Ovary (tissue), 3 donors: ENCODE measurements at regions not wholly inside any gene's neighbourhood (a gene's known extent, or its start where the extent isn't known, plus 50 kb on each side); places are given as distances from the start of the nearest gene placed in this dataset.

Source experiments
- EP300 ChIP-seq: sonication (generic); formaldehyde crosslinking; IDR thresholded peaks from one replicate; pipeline ENCODE4 v1.6.1; 2017; ENCODE audit warnings: antibody characterized with exemption
- TF ChIP-seq, protein P1 (sequence below), 3 donors: fragments of 450-650 bp in 2 of 3; fragments of 200-600 bp in 1 of 3; IDR thresholded peaks; one replicate each; pipeline versions ENCODE4 v1.5.1 to v1.8.0; 2016 to 2022; ENCODE audit warnings: antibody characterized with exemption in 3 of 3, mild to moderate bottlenecking in 1 of 3
- donor health status: DM: no; HTN: no; CAD: no.

DNA sequence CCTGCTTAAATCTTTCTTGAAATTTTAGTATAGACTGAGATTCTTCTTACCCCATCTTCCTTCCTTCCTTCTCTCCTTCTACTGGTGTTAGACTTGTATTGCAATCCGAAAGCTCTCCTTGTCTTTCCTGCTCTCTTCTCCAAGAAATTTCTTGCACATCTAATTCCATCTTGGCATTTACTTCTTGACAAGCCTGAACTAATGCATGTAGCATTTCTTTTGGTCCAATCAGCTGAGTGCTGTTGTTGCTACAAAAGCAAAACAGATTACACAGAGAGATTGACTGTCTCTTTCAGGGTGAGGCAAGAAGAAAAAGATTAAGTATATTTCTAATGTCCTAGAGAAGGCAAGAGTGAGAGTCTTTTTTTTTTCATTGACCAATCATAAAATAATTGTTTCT is 51.6 kb upstream of the MAP1B start:
- TF ChIP-seq, protein P1, sequence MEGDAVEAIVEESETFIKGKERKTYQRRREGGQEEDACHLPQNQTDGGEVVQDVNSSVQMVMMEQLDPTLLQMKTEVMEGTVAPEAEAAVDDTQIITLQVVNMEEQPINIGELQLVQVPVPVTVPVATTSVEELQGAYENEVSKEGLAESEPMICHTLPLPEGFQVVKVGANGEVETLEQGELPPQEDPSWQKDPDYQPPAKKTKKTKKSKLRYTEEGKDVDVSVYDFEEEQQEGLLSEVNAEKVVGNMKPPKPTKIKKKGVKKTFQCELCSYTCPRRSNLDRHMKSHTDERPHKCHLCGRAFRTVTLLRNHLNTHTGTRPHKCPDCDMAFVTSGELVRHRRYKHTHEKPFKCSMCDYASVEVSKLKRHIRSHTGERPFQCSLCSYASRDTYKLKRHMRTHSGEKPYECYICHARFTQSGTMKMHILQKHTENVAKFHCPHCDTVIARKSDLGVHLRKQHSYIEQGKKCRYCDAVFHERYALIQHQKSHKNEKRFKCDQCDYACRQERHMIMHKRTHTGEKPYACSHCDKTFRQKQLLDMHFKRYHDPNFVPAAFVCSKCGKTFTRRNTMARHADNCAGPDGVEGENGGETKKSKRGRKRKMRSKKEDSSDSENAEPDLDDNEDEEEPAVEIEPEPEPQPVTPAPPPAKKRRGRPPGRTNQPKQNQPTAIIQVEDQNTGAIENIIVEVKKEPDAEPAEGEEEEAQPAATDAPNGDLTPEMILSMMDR (IDR thresholded peaks at IDR 0.05): no peak
- no peak for TF ChIP-seq EP300
